Mesenchymal stem cell (in vitro differentiated cells and primary cell): ENCODE measurements at regions not wholly inside any gene's neighbourhood (a gene's known extent, or its start where the extent isn't known, plus 50 kb on each side); places are given as distances from the start of the nearest gene placed in this dataset.

Experiments used
- DNase-seq: peaks from one replicate; pipeline ENCODE4 v3.0.0-alpha.2; 2013
- H2AFZ ChIP-seq: one replicate; pipeline ENCODE4 v1.6.1; 2013; ENCODE audit warnings: low read depth, mild to moderate bottlenecking, control low read depth, inconsistent platforms, low read length, moderate library complexity
- H2AK5ac ChIP-seq: 2 replicates; pipeline ENCODE4 v1.6.1; 2013; ENCODE audit warnings: low read length, moderate library complexity, mild to moderate bottlenecking, inconsistent platforms; ENCODE audit not compliant: severe bottlenecking
- H2BK120ac ChIP-seq: one replicate; pipeline ENCODE4 v1.6.1; 2013; ENCODE audit warnings: low read depth, mild to moderate bottlenecking, inconsistent platforms, low read length, moderate library complexity
- H2BK12ac ChIP-seq, 2 experiments: one replicate each; pipeline ENCODE4 v1.6.1; 2013; ENCODE audit warnings: inconsistent platforms in 2 of 2, low read length in 2 of 2, mild to moderate bottlenecking in 2 of 2, moderate library complexity in 2 of 2, control low read depth in 1 of 2
- H2BK15ac ChIP-seq: one replicate; pipeline ENCODE4 v1.6.1; 2013; ENCODE audit warnings: mild to moderate bottlenecking, low read depth, inconsistent platforms; ENCODE audit not compliant: poor library complexity, severe bottlenecking
- H2BK5ac ChIP-seq: 2 replicates; pipeline ENCODE4 v1.6.1; 2013; ENCODE audit warnings: low read depth, mild to moderate bottlenecking, low read length, control low read depth, inconsistent platforms; ENCODE audit not compliant: poor library complexity, severe bottlenecking
- H3K14ac ChIP-seq, 2 experiments: one replicate each; pipeline ENCODE4 v1.6.1; 2013; ENCODE audit warnings: inconsistent platforms in 2 of 2, low read length in 2 of 2, control low read depth in 1 of 2, mild to moderate bottlenecking in 1 of 2, moderate library complexity in 1 of 2
- H3K18ac ChIP-seq, 2 experiments: one replicate each; pipeline ENCODE4 v1.6.1; 2013; ENCODE audit warnings: inconsistent platforms in 2 of 2, low read length in 2 of 2, control low read depth in 1 of 2, low read depth in 1 of 2, mild to moderate bottlenecking in 1 of 2
- H3K23ac ChIP-seq, 2 experiments: one replicate each; pipeline ENCODE4 v1.6.1; 2013; ENCODE audit warnings: inconsistent platforms in 2 of 2, low read length in 2 of 2, mild to moderate bottlenecking in 2 of 2, moderate library complexity in 2 of 2, control low read depth in 1 of 2
- H3K27ac ChIP-seq: 2 replicates; pipeline ENCODE4 v1.5.1; 2013; ENCODE audit warnings: mild to moderate bottlenecking, moderate library complexity, low read length, control low read depth, inconsistent platforms; ENCODE audit not compliant: poor library complexity, severe bottlenecking
- H3K27me3 ChIP-seq, 2 experiments: 2 replicates each; pipeline versions ENCODE4 v1.6.1 to v1.7.0; 2013; ENCODE audit warnings: low read length in 2 of 2, mild to moderate bottlenecking in 2 of 2, moderate library complexity in 2 of 2, control low read depth in 1 of 2, inconsistent platforms in 1 of 2; ENCODE audit not compliant: control insufficient read depth in 1 of 2, insufficient read depth in 1 of 2
- H3K36me3 ChIP-seq, 2 experiments: 2 replicates each; pipeline versions ENCODE4 v1.6.1 to v1.7.0; 2013; ENCODE audit warnings: low read length in 2 of 2, control low read depth in 1 of 2, inconsistent platforms in 1 of 2, low read depth in 1 of 2, mild to moderate bottlenecking in 1 of 2; ENCODE audit not compliant: insufficient read depth in 2 of 2, control insufficient read depth in 1 of 2
- H3K4ac ChIP-seq, 2 experiments: one replicate each; pipeline ENCODE4 v1.6.1; 2013; ENCODE audit warnings: inconsistent platforms in 2 of 2, low read length in 2 of 2, mild to moderate bottlenecking in 2 of 2, moderate library complexity in 2 of 2, control low read depth in 1 of 2, low read depth in 1 of 2
- H3K4me1 ChIP-seq: 2 replicates; pipeline ENCODE4 v1.6.1; 2013; ENCODE audit warnings: low read depth, low read length, control low read depth; ENCODE audit not compliant: control insufficient read depth, insufficient read depth
- H3K4me2 ChIP-seq: 2 replicates; pipeline ENCODE4 v1.6.1; 2013; ENCODE audit warnings: low read length, mild to moderate bottlenecking, inconsistent platforms; ENCODE audit not compliant: poor library complexity, severe bottlenecking
- H3K4me3 ChIP-seq, 2 experiments: 2 replicates each; pipeline versions ENCODE4 v1.5.1 to v1.7.0; 2013; ENCODE audit warnings: low read length in 2 of 2, mild to moderate bottlenecking in 2 of 2, control low read depth in 1 of 2, low read depth in 1 of 2; ENCODE audit not compliant: insufficient read depth in 1 of 2
- H3K79me1 ChIP-seq: replicated peaks from 2 replicates; pipeline ENCODE4 v1.6.1; 2013; ENCODE audit warnings: mild to moderate bottlenecking, control low read depth, low read length, inconsistent platforms; ENCODE audit not compliant: poor library complexity, severe bottlenecking
- H3K9ac ChIP-seq: 2 replicates; pipeline ENCODE4 v1.7.0; 2013; ENCODE audit warnings: mild to moderate bottlenecking, low read length, moderate library complexity
- H3K9me3 ChIP-seq: 2 replicates; pipeline ENCODE4 v1.7.0; 2013; ENCODE audit warnings: mild to moderate bottlenecking, low read length; ENCODE audit not compliant: control insufficient read depth
- H4K8ac ChIP-seq: one replicate; pipeline ENCODE4 v1.6.1; 2013; ENCODE audit warnings: inconsistent platforms, mild to moderate bottlenecking, low read length, moderate library complexity
- H4K91ac ChIP-seq: one replicate; pipeline ENCODE4 v1.6.1; 2013; ENCODE audit warnings: mild to moderate bottlenecking, low read length, inconsistent platforms
- WGBS: methylation state at CpG from one replicate; pipeline ENCODE4 v1.1.7; 2013; ENCODE audit warnings: mixed read lengths; 5-methylcytosine and 5-hydroxymethylcytosine counted together

DNA sequence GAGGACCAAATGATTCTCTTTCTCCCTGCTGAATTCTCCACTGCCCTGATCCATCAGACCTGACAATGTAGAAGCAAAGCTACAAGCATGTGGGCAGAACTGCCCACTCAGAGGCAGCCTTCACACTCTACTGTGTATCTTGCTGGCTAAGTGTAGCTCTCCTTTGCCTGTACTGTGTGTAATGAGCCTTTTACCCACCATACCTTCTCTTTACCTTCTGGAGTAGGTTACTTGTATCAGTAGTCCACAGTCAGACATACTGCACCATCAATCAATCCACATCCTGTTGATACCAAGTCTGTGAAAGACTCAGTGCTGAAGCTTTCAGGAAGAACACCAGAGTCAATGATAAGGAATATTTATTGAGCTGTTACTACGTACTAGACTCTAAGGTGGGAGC lies 440.7 kb upstream of the ARHGEF26 start:
- Histone ChIP-seq H2BK12ac (no peak overlapping the region), H3K18ac (no peak overlapping the region), H4K91ac (no peak overlapping the region), H2AFZ (no peak overlapping the region), H3K4me3 (no peak overlapping the region), H2BK120ac (no peak overlapping the region), H3K27me3 (no peaks in the 10 kb centered on the region), H3K4ac (no peak overlapping the region), H2AK5ac (no peak overlapping the region), H3K4me1 (no peaks in the 10 kb centered on the region), H3K27ac (no peak overlapping the region), H3K36me3 (no peaks in the 10 kb centered on the region), H3K14ac (no peak overlapping the region), H3K9ac (no peak overlapping the region), H3K4me2 (no peak overlapping the region), H3K23ac (no peak overlapping the region), H2BK5ac (no peak overlapping the region), H4K8ac (no peak overlapping the region), H3K9me3 (no peaks in the 10 kb centered on the region), H2BK15ac (no peak overlapping the region), H3K79me1 (no peaks in the 10 kb centered on the region)
- DNase-seq = no peak
- no CpG with 5 or more reads among the region's 1 CpG for WGBS

DNA sequence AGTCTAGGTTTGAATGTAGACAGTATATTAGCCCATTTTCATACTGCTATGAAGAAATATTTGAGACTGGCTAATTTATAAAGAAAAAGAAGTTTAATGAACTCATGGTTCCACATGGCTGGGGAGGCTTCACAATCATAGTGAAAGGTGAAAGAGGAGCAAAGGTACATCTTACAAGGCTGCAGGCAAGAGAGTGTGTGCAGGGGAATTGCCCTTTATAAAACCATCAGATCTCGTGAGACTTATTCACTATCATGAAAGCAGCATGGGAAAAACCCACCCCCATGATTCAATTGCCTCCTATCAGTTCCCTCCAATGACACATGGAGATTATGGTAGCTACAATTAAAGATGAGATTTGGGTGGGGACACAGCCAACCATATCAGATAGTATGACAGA lies 440.1 kb upstream of the ARHGEF26 start:
- no peaks in the 10 kb centered on the region for H3K27me3 ChIP-seq
- H2BK5ac ChIP-seq = no peak overlapping the region
- H3K14ac ChIP-seq = no peak overlapping the region
- no peak for DNase-seq
- H3K4me1 ChIP-seq = no peaks in the 10 kb centered on the region
- no CpG with 5 or more reads among the region's 1 CpG for WGBS
- H3K9me3 ChIP-seq = no peaks in the 10 kb centered on the region
- no peak overlapping the region for H3K27ac ChIP-seq
- no peak overlapping the region for H2BK120ac ChIP-seq
- no peaks in the 10 kb centered on the region for H3K79me1 ChIP-seq
- H3K4ac ChIP-seq = no peak overlapping the region
- H2BK15ac ChIP-seq = no peak overlapping the region
- H3K18ac ChIP-seq = no peak overlapping the region
- no peak overlapping the region for H3K4me3 ChIP-seq
- H3K4me2 ChIP-seq = no peak overlapping the region
- no peak overlapping the region for H2BK12ac ChIP-seq
- no peak overlapping the region for H3K23ac ChIP-seq
- H2AK5ac ChIP-seq = no peak overlapping the region
- no peak overlapping the region for H3K9ac ChIP-seq
- H4K8ac ChIP-seq = no peak overlapping the region
- no peaks in the 10 kb centered on the region for H3K36me3 ChIP-seq
- H2AFZ ChIP-seq = no peak overlapping the region
- no peak overlapping the region for H4K91ac ChIP-seq

DNA sequence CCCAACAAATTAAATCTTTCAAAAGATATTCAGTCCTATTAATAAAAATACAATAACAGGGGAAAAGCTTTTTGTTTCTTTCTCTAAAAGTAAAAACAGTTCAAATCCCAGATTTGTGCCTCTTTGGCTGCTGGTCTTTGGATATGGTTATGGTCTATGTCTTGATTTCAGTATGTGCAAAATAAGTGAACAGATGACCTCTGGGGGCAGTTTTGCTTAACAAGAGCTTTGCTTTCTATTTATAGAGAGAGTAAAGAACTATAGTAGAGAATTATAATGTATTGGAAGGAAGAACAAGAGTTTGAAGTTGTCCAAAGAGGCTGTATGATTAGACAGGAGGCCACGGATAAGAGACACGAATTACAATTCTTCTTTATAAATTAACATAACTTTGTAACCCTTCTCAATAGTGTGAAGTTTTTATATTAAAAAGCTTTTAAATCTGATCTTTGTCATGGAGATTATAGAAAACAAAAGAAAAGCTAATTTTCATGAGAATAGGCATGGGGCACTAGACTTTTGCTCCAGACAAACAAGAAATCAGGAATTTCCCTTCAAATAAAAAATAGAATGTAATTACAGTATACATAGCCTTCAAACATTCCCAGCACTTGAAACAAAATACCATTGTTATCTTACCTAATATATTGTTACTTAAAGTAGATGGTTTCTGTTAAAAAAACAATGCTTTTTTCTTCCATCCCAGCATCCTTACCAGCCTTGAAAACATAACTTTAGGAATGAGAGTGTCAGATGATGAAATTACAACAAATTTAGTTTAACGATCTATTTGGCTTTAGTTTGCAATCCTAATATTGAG lies 432.7 kb upstream of the ARHGEF26 start:
- Histone ChIP-seq H3K9me3 (no peaks in the 10 kb centered on the region), H2BK5ac (no peak overlapping the region), H2BK120ac (no peak overlapping the region)

GRCh38 chr3:153693207-153693606 lies 428.0 kb upstream of the ARHGEF26 start:
- 84% methylated on average over 3 of the region's 3 CpGs for WGBS

More for the DNA sequence above, 432.7 kb upstream of the ARHGEF26 start:
- H4K91ac ChIP-seq = no peak overlapping the region
- H2BK12ac ChIP-seq = no peak overlapping the region
- no peaks in the 10 kb centered on the region for H3K79me1 ChIP-seq
- H3K4me1 ChIP-seq = no peaks in the 10 kb centered on the region
- no peak overlapping the region for H2BK15ac ChIP-seq
- H3K4me3 ChIP-seq = no peak overlapping the region
- H3K9ac ChIP-seq = no peak overlapping the region
- no peak overlapping the region for H2AFZ ChIP-seq
- H3K18ac ChIP-seq = no peak overlapping the region
- no peak overlapping the region for H4K8ac ChIP-seq
- 86% methylated on average over 1 of the region's 3 CpGs for WGBS
- no peak for DNase-seq
- H3K4me2 ChIP-seq = no peak overlapping the region
- H3K36me3 ChIP-seq = no peaks in the 10 kb centered on the region
- no peak overlapping the region for H3K23ac ChIP-seq
- no peak overlapping the region for H3K14ac ChIP-seq
- no peaks in the 10 kb centered on the region for H3K27me3 ChIP-seq
- H3K27ac ChIP-seq = no peak overlapping the region
- H3K4ac ChIP-seq = no peak overlapping the region
- no peak overlapping the region for H2AK5ac ChIP-seq

More at GRCh38 chr3:153693207-153693606, 428.0 kb upstream of the ARHGEF26 start:
- no peaks in the 10 kb centered on the region for H3K4me1 ChIP-seq
- no peak overlapping the region for H2AK5ac ChIP-seq
- H3K9ac ChIP-seq = no peak overlapping the region
- no peak overlapping the region for H3K18ac ChIP-seq
- H3K4me2 ChIP-seq = no peak overlapping the region
- no peak overlapping the region for H3K4ac ChIP-seq
- H3K14ac ChIP-seq = no peak overlapping the region
- H3K4me3 ChIP-seq = no peak overlapping the region
- no peak overlapping the region for H4K8ac ChIP-seq
- H3K9me3 ChIP-seq = no peaks in the 10 kb centered on the region
- DNase-seq = no peak
- no peak overlapping the region for H3K27ac ChIP-seq
- H3K27me3 ChIP-seq = no peaks in the 10 kb centered on the region
- no peak overlapping the region for H2BK15ac ChIP-seq
- H3K23ac ChIP-seq = no peak overlapping the region
- H3K36me3 ChIP-seq = no peaks in the 10 kb centered on the region
- H2AFZ ChIP-seq = no peak overlapping the region
- H2BK120ac ChIP-seq = no peak overlapping the region
- no peaks in the 10 kb centered on the region for H3K79me1 ChIP-seq
- no peak overlapping the region for H2BK5ac ChIP-seq
- H4K91ac ChIP-seq = no peak overlapping the region
- no peak overlapping the region for H2BK12ac ChIP-seq
